ENCODE measurements at regions not wholly inside any gene's neighbourhood (a gene's known extent, or its start where the extent isn't known, plus 50 kb on each side); places are given as distances from the start of the nearest gene placed in this dataset.

DNA sequence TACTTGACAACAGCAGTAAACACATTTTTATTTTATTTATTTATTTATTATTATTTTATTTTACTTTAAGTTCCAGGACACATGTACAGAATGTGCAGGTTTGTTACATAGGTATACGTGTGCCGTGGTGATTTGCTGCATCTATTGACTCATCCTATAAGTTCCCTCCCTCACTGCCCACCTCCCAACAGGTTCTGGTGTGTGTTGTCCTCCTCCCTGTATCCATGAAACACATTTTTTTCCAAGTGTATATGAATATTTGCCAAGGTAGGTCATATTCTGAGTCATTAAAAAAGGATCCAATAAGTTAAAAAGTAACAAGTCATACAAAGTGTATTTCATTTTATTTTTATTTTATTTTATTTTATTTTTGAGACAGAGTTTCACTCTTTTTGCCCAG is 567.3 kb upstream of the KCNMB2 start:
- TF ChIP-seq POLR2AphosphoS5 (IDR thresholded peaks at IDR 0.05; ENCODE audit: borderline replicate concordance, low read depth, low read length) = no peak
- TF ChIP-seq EZH2 (IDR thresholded peaks at IDR 0.05) = no peak

Measured in SK-N-MC (cell line).